ENCODE measurements at regions not wholly inside any gene's neighbourhood (a gene's known extent, or its start where the extent isn't known, plus 50 kb on each side); places are given as distances from the start of the nearest gene placed in this dataset.

DNA sequence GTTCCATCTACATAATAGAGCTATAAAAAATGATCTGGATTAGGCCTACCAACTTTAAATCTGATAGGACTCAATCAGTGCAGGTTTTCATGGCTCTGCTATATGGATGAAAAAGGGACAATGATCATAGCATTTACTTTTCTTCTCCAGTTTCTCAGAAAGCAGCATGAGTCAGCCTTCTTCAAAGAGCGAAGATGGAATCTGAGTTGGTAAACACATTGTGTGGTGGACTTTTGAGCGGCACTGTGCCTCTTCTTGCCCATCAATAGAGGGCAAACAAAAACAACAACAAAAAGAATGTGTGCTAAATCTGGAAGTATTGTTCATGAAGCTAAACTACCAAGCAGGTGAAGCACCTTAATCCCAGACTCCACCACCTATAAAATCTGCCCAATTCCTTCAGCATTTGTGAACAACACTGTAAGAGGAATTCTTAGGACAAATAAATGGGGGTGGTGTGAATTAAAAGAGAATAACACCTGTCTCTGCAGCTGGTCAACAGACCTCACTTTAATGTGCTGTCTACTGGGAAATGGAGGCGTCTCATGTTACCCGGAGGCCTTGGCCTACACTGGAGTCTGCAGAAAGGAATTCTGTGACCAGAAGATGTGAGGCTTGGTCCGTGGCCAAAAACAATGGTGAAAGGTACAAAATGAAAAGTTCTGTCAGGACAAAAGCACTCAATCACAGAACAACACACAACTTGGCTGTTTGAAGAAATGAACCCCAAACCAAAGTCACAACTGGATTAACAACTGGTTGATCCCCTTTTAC lies 609.0 kb downstream of the IRS1 start (continued):
- 0 out of 2 replicates have a peak, but pooled peaks have one; percentile 23 for TF ChIP-seq RERE (CRISPR knock-in tag; IDR thresholded peaks at IDR 0.05; ENCODE audit: low read depth)
- TF ChIP-seq ZFP62 (CRISPR knock-in tag; IDR thresholded peaks at IDR 0.05): no peak
- no peak for TF ChIP-seq ZNF367 (CRISPR knock-in tag; IDR thresholded peaks at IDR 0.05; ENCODE audit: borderline replicate concordance)
- no peak for TF ChIP-seq GPBP1L1 (CRISPR knock-in tag; IDR thresholded peaks at IDR 0.05)
- no peak for TF ChIP-seq ZSCAN12 (CRISPR knock-in tag; IDR thresholded peaks at IDR 0.05)
- TF ChIP-seq ZNF124 (CRISPR knock-in tag; IDR thresholded peaks at IDR 0.05): no peak
- TF ChIP-seq, protein P1, sequence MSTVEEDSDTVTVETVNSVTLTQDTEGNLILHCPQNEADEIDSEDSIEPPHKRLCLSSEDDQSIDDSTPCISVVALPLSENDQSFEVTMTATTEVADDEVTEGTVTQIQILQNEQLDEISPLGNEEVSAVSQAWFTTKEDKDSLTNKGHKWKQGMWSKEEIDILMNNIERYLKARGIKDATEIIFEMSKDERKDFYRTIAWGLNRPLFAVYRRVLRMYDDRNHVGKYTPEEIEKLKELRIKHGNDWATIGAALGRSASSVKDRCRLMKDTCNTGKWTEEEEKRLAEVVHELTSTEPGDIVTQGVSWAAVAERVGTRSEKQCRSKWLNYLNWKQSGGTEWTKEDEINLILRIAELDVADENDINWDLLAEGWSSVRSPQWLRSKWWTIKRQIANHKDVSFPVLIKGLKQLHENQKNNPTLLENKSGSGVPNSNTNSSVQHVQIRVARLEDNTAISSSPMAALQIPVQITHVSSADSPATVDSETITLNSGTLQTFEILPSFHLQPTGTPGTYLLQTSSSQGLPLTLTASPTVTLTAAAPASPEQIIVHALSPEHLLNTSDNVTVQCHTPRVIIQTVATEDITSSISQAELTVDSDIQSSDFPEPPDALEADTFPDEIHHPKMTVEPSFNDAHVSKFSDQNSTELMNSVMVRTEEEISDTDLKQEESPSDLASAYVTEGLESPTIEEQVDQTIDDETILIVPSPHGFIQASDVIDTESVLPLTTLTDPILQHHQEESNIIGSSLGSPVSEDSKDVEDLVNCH (CRISPR knock-in tag; IDR thresholded peaks at IDR 0.05): no peak
- TF ChIP-seq, protein P2, sequence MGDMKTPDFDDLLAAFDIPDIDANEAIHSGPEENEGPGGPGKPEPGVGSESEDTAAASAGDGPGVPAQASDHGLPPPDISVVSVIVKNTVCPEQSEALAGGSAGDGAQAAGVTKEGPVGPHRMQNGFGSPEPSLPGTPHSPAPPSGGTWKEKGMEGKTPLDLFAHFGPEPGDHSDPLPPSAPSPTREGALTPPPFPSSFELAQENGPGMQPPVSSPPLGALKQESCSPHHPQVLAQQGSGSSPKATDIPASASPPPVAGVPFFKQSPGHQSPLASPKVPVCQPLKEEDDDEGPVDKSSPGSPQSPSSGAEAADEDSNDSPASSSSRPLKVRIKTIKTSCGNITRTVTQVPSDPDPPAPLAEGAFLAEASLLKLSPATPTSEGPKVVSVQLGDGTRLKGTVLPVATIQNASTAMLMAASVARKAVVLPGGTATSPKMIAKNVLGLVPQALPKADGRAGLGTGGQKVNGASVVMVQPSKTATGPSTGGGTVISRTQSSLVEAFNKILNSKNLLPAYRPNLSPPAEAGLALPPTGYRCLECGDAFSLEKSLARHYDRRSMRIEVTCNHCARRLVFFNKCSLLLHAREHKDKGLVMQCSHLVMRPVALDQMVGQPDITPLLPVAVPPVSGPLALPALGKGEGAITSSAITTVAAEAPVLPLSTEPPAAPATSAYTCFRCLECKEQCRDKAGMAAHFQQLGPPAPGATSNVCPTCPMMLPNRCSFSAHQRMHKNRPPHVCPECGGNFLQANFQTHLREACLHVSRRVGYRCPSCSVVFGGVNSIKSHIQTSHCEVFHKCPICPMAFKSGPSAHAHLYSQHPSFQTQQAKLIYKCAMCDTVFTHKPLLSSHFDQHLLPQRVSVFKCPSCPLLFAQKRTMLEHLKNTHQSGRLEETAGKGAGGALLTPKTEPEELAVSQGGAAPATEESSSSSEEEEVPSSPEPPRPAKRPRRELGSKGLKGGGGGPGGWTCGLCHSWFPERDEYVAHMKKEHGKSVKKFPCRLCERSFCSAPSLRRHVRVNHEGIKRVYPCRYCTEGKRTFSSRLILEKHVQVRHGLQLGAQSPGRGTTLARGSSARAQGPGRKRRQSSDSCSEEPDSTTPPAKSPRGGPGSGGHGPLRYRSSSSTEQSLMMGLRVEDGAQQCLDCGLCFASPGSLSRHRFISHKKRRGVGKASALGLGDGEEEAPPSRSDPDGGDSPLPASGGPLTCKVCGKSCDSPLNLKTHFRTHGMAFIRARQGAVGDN (CRISPR knock-in tag; IDR thresholded peaks at IDR 0.05): no peak
- TF ChIP-seq HHEX (CRISPR knock-in tag; IDR thresholded peaks at IDR 0.05): peak; percentile 35; the same call in 1 of the 2 replicates
- no peak for TF ChIP-seq ZNF350 (CRISPR knock-in tag; IDR thresholded peaks at IDR 0.05; ENCODE audit: borderline replicate concordance, low read depth)
- TF ChIP-seq ZSCAN9 (CRISPR knock-in tag; IDR thresholded peaks at IDR 0.05; ENCODE audit: borderline replicate concordance): 0 out of 2 replicates have a peak, but pooled peaks have one; percentile 30
- TF ChIP-seq ZNF225 (CRISPR knock-in tag; IDR thresholded peaks at IDR 0.05): no peak
- no peak for TF ChIP-seq SCMH1 (CRISPR knock-in tag; IDR thresholded peaks at IDR 0.05; ENCODE audit: borderline replicate concordance)
- peak; percentile 92 for TF ChIP-seq MIER3 (CRISPR knock-in tag; IDR thresholded peaks at IDR 0.05; ENCODE audit: borderline replicate concordance)
